Stimulated activated naive CD8-positive, alpha-beta T cell treated with anti-CD3 and anti-CD28 coated beads, Interleukin-15, Interleukin-2, amounts not matched to agents 100 U/mL and 50 U/mL, for 24 hours (primary cell): ENCODE measurements at regions not wholly inside any gene's neighbourhood (a gene's known extent, or its start where the extent isn't known, plus 50 kb on each side); places are given as distances from the start of the nearest gene placed in this dataset.

Experiments used
- ATAC-seq: fragments of 150-1000 bp; cut with Tn5 transposase; one replicate; pipeline ENCODE4 v1.10.0; 2021
- DNase-seq: peaks from one replicate; pipeline ENCODE4 v3.0.0; 2021

DNA sequence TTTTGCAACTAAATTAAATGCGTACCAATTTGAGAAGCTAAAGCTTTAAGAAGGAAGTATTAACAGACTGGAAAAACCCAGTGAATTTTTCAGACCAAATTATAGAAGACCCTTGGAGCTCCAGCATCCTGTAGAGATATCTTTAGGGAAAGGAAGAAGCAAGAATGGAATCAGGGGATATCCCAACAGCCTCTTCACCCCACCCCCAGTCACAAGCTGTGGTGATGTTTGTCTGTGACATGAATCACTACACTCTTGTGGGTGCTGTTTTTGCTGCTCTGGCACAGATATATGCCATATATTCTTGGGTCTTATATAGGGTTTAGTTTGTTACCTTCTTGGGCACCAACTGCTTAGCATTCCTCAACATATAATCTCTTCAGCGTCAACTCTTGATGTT, 78.5 kb upstream of the BCL6 start:
- no peak for DNase-seq
- no peak for ATAC-seq

GRCh38 chr3:187827723-187828122, 82.5 kb upstream of the BCL6 start:
- ATAC-seq (no peak), DNase-seq (no peak)

- DNase-seq (no peak), ATAC-seq (peak; percentile 42)
Measured at GRCh38 chr3:187828579-187829452, 83.5 kb upstream of the BCL6 start.

- ATAC-seq (no peak), DNase-seq (no peak)
Measured at GRCh38 chr3:187830181-187830580, 84.9 kb upstream of the BCL6 start.

GRCh38 chr3:187831125-187832051, 86.1 kb upstream of the BCL6 start:
- DNase-seq = no peak
- ATAC-seq = no peak

DNA sequence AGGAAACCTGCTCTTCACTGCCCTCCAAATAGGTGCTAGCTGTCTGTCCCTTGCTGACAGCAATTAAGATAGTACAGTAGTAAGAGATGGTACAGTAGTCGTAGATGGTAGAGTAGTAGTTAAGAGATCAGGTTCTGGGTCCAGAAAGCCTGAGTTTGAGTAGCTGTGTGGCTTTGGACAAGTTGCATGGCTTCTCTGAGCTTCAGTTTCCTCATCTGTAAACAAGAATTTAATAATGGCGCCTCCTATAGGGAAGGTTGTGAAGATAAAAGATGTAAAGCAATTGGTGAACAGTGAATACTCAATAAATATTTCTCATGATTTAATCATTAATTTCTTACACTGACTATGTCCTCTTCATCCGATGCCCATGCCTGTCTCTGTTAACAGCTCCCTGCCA, 86.9 kb upstream of the BCL6 start:
- ATAC-seq = no peak
- no peak for DNase-seq

DNA sequence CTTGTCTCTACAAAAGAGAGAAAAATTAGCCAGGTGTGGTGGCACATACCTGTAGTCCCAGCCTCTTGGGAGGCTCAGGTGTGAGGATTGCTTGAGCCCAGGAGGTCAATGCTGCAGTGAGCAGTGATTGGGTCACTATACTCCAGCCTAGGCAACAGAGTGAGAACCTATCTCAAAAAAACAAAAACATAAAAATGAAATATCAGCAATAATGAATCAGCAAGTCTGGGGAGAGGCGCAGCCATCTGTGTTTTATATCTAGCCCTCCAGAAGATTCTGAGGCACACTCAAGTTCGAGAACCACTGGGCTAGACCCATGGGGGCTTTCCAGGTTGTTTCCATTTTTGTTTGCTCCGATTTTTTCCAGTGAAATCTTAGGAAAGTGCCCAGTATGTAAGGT, 88.1 kb upstream of the BCL6 start:
- no peak for DNase-seq
- ATAC-seq = no peak

DNA sequence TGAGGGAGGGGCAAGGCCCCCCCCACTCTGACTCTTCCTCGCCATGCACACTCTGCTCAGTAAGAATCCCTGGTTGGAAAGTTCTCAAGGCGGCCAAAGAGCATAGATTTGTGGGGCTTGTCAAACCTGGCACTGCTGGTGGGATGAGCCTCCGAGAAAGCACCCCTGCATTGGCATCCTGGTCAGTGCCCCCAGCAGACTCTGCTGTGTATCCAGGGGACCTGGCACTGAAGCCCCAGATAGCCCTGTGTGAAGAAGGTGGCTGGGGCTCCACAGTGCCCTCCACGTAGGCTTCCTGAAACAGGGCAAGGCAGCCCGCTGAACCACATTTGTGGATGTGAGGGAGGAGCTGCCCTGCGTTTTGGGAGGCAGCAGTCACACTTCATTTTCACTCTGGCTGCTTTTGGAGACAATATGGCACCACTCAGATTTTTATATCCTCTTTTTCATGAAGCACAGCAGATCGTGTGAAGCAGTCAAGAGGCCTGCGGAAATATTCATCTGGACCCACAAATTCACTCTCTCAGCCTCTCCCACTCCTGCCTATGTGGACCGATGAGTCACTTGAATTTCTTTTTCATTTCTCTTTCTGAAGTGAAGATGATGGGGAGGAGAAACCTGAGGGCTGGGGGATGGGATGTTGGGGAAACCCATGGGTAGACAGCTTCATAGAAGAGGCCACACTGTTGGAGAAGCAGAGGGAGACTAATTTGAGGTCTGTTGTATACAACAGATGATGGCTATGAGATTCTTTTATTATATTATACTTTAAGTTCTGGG, 88.7 kb upstream of the BCL6 start:
- peak; percentile 43 for DNase-seq
- peak; percentile 73 for ATAC-seq

- ATAC-seq (no peak), DNase-seq (no peak)
Measured at GRCh38 chr3:187836823-187837770, 91.8 kb upstream of the BCL6 start.

GRCh38 chr3:187838016-187838540, 92.8 kb upstream of the BCL6 start:
- DNase-seq (no peak), ATAC-seq (no peak)

DNA sequence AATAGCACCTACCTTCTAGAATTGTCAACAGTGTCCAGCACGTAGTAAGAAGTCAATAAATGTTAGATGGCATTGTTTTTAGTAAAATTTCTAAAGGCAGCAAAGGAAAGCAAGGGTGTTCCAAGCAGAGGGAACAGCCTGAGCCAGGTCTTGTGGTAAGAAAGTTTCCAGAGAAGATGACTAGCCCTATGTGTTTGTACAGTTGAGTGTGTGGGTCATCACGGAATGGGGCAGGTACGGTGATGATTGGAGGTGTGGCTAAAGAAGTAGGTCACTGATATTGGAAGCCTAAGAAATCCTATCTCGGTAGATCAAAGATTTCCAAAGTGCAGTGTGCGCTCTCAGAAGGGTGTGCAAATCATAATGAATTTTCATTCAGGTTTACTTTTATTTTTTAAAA, 94.2 kb upstream of the BCL6 start:
- ATAC-seq (no peak), DNase-seq (no peak)

DNA sequence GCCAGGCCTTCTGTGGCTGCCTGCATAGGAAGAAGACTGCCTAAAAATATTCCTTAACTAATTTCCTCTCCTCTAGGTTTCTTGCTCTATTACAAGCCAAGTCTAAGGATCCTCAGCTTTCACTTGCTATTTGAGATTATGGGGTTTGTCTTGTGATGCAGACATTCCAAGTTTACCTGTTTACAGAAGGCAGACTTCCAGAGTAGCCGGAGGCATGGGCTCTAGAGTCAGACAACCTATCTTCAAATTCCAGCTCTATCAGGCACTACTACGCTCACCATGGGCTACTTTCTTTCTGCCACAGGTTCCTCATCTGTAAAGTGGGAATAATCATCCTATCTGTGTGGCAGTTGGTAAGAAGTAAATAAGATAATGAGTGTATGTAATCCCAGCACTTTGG, 95.6 kb upstream of the BCL6 start:
- ATAC-seq = no peak

DNA sequence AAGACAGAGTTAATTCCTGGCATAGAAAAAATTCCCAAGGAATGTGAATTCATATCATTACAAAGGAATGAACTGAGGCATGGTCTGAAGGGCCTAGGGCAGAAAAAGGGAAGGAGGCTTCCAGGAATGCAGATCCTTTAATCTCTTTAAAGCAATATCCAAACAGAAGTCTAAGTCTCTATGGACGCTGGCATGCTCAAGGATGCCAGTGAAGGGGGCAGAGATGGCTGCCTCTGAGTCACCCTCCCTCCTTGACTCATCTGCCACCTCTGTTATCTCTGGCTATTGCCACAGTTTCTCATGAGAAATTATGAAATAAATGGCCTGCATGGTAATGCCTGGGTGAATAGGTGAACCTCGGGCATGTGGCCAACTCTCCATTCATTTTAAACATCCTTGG, 96.3 kb upstream of the BCL6 start:
- no peak for DNase-seq
- peak; percentile 71 for ATAC-seq

More for the DNA sequence above, 95.6 kb upstream of the BCL6 start:
- no peak for DNase-seq

DNA sequence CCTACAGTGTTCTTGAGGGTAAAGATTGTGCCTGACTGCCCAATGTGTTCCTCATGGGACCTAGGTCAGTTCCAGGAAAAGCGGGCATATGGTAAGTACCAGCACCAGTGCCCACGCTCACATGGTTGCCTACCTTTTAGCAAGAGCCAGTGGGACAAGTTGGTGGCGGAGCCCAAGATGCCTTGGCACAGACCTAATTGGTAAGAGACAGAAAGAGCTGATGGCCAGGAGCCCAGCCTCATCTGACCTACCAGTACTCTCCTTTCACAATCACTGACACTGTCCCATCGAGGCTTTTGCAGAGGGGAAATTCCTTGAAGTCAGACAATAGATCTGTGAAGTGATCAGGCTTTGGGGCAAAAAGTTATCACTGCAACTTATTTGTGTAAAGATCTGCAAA, 98.4 kb upstream of the BCL6 start:
- no peak for DNase-seq
- no peak for ATAC-seq

- DNase-seq (no peak), ATAC-seq (no peak)
Measured at GRCh38 chr3:187844708-187845107, 99.4 kb upstream of the BCL6 start.

DNA sequence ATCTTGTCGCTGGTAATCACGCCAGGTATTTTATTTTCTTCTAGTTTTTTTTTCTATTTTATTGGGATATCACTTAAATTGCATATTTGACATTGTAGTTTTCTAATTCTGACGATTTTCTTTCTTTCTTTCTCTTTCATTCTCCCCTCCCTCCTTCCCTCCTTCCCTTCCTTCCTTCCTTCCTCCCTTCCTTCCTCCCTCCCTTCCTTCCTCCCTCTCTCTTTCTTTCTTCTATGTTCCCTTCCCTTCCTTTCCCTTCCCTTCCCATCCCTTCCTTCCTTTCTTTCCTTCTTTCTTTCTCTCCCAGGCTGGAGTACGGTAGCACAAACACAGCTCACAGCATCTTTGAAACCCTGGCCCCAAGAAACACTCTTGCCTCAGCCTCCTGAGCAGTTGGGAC, 100.6 kb upstream of the BCL6 start:
- DNase-seq (no peak), ATAC-seq (no peak)

GRCh38 chr3:187848401-187848800, 103.1 kb upstream of the BCL6 start:
- no peak for ATAC-seq
- no peak for DNase-seq

GRCh38 chr3:187849016-187849654, 103.9 kb upstream of the BCL6 start:
- DNase-seq = no peak
- ATAC-seq = no peak

DNA sequence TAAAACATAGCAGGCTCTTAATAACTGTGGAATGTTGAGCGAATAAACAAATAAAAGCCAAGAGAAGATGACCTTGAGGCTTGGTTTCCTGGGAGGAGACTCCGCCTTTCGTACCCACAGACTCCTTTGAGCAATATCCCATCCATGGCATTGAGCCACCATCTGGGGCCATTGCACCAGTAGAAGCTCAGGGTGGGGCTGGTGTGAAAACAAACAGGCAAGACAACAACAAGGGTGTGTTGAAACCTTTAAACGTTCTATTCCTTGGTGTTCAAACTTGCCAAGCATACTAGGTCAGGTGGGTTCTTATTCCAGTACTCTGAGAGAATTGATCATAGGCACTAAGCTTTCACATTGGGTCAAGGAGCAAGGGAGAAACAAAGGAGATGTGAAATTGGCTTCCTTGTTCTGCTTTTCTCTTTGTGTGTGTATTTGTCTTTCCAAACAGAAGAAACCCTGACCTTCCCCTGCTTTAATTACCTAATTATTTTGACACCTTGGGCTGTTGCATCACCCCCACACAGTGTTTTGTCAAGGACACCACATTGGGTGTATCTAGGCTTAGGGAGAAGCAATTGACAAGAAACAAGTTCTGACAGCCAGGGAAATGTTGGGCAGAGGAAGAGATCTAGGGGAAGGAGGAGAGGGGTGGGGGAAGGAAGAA, 105.1 kb upstream of the BCL6 start:
- DNase-seq (no peak), ATAC-seq (no peak)
